Osteoblast (primary cell): ENCODE measurements at regions not wholly inside any gene's neighbourhood (a gene's known extent, or its start where the extent isn't known, plus 50 kb on each side); places are given as distances from the start of the nearest gene placed in this dataset.
A peak's percentile ranks its signal among the peaks of the same experiment; 100 is the strongest.

ENCODE experiments used
- DNase-seq: peaks from one replicate; pipeline ENCODE4 v3.0.0; 2011; ENCODE audit warnings: low spot score, mixed read lengths; ENCODE audit not compliant: insufficient read length; ENCODE audit errors: missing footprints
- H2AFZ ChIP-seq: 2 replicates; pipeline ENCODE4 v1.6.0; 2011; ENCODE audit warnings: mild to moderate bottlenecking, low read length
- H3K27ac ChIP-seq: 2 replicates; pipeline ENCODE4 v1.5.1; 2011; ENCODE audit warnings: mild to moderate bottlenecking, low read depth, low read length, moderate library complexity
- H3K27me3 ChIP-seq: 2 replicates; pipeline ENCODE4 v1.6.0; 2012; ENCODE audit warnings: mild to moderate bottlenecking, control low read depth, inconsistent platforms, low read length, moderate library complexity; ENCODE audit not compliant: insufficient read depth
- H3K36me3 ChIP-seq: 2 replicates; pipeline ENCODE4 v1.5.1; 2011; ENCODE audit warnings: mild to moderate bottlenecking, low read length, control low read depth, moderate library complexity; ENCODE audit not compliant: insufficient read depth
- H3K4me1 ChIP-seq: 2 replicates; pipeline ENCODE4 v1.5.1; 2011; ENCODE audit warnings: mild to moderate bottlenecking, low read length, control low read depth, moderate library complexity; ENCODE audit not compliant: insufficient read depth
- H3K4me2 ChIP-seq: 2 replicates; pipeline ENCODE4 v1.6.0; 2011; ENCODE audit warnings: mild to moderate bottlenecking, low read length; ENCODE audit not compliant: insufficient read depth
- H3K4me3 ChIP-seq: fragments of 200-600 bp; sonication (generic); 3 replicates; pipeline ENCODE4 v1.5.1; 2012; ENCODE audit warnings: mild to moderate bottlenecking, low read length, inconsistent platforms; ENCODE audit not compliant: insufficient read depth
- H3K79me2 ChIP-seq: 2 replicates; pipeline ENCODE4 v1.6.0; 2012; ENCODE audit warnings: mild to moderate bottlenecking, low read length, control low read depth, inconsistent platforms; ENCODE audit not compliant: insufficient read depth
- H3K9me3 ChIP-seq: 2 replicates; pipeline ENCODE4 v1.5.1; 2011; ENCODE audit warnings: low read depth, low read length, control low read depth
- H4K20me1 ChIP-seq: 2 replicates; pipeline ENCODE4 v1.6.0; 2012; ENCODE audit warnings: mild to moderate bottlenecking, low read length, control low read depth; ENCODE audit not compliant: insufficient read depth
- TF ChIP-seq, protein P1 (sequence below): IDR thresholded peaks from 2 replicates; pipeline ENCODE4 v1.5.1; 2011; ENCODE audit warnings: mild to moderate bottlenecking, low read depth, low read length, moderate library complexity; ENCODE audit errors: extremely low read depth

- Histone ChIP-seq H3K36me3 (no peaks in the 10 kb centered on the region), H4K20me1 (no peaks in the 10 kb centered on the region), H3K4me2 (no peak overlapping the region), H3K4me1 (peaks cover 23% of the 10 kb centered on the region), H3K27me3 (no peaks in the 10 kb centered on the region), H2AFZ (peak overlapping the region; percentile 39), H3K4me3 (no peak overlapping the region), H3K79me2 (no peaks in the 10 kb centered on the region), H3K27ac (peak overlapping the region; percentile 24), H3K9me3 (no peaks in the 10 kb centered on the region)
- no peak for DNase-seq
- TF ChIP-seq, protein P1, sequence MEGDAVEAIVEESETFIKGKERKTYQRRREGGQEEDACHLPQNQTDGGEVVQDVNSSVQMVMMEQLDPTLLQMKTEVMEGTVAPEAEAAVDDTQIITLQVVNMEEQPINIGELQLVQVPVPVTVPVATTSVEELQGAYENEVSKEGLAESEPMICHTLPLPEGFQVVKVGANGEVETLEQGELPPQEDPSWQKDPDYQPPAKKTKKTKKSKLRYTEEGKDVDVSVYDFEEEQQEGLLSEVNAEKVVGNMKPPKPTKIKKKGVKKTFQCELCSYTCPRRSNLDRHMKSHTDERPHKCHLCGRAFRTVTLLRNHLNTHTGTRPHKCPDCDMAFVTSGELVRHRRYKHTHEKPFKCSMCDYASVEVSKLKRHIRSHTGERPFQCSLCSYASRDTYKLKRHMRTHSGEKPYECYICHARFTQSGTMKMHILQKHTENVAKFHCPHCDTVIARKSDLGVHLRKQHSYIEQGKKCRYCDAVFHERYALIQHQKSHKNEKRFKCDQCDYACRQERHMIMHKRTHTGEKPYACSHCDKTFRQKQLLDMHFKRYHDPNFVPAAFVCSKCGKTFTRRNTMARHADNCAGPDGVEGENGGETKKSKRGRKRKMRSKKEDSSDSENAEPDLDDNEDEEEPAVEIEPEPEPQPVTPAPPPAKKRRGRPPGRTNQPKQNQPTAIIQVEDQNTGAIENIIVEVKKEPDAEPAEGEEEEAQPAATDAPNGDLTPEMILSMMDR, result no peak
Measured at GRCh38 chr3:71987828-71988227, 202.9 kb upstream of the PROK2 start.

DNA sequence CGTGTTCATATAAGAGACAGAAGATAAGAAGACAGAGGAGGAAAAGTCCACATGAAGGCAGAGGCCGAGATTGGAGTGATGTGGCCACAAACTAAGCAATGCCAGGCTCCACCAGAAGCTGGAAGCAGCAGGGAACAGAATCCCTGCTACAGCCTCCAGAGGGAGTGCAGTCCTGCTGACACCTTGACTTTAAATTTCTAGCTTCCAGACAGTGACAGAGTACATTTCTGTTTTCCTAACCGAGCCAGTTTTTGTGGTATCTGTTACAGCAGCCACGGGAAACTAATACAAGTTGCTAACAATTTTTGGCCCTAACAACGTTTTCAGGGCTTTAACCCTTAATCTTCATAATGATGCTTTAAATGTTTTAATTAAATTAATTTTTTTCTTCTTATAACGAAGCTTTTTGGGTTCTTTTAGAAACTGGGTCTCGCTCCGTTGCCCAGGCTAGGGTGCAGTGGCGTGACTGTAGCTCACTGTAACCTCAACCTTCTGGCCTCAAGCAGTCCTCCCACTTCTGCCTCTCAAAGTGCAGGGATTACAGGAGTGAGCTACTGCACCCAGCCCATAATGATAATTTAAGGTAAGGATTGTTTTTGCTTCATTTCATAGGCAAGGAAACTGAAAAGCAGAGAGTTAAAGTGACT is 202.3 kb upstream of the PROK2 start:
- Histone ChIP-seq H2AFZ (no peak overlapping the region), H3K27ac (peak overlapping the region; percentile 24), H3K4me1 (peaks cover 28% of the 10 kb centered on the region), H3K9me3 (no peaks in the 10 kb centered on the region), H3K4me3 (no peak overlapping the region), H3K4me2 (no peak overlapping the region), H4K20me1 (no peaks in the 10 kb centered on the region), H3K79me2 (no peaks in the 10 kb centered on the region), H3K27me3 (no peaks in the 10 kb centered on the region), H3K36me3 (no peaks in the 10 kb centered on the region)
- no peak for DNase-seq
- TF ChIP-seq, protein P1, result peak; percentile 64

DNA sequence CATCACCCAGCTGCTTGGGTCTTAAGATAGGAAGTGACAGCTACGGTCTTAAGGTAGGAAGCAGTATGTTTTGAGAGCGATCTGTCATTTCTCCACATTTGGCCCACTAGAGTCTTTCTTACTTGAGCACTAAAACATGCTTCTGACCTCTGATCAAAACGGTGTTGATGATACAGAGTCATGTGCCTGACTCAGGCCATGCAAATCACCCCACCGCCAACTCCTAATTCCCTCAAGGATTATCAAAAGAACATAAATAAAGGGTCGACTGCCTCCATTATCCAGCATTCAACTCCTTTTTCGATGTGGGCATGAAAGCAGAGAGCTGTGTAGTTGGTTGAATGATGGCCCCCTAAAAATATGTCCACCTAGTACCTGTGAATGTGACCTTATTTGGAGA is 201.7 kb upstream of the PROK2 start:
- H3K9me3 ChIP-seq, result no peaks in the 10 kb centered on the region
- no peaks in the 10 kb centered on the region for H4K20me1 ChIP-seq
- peaks cover 30% of the 10 kb centered on the region for H3K4me1 ChIP-seq
- no peaks in the 10 kb centered on the region for H3K36me3 ChIP-seq
- no peaks in the 10 kb centered on the region for H3K79me2 ChIP-seq
- no peak overlapping the region for H3K4me3 ChIP-seq
- no peaks in the 10 kb centered on the region for H3K27me3 ChIP-seq
- H3K4me2 ChIP-seq, result no peak overlapping the region
- TF ChIP-seq, protein P1, result no peak
- no peak for DNase-seq
- no peak overlapping the region for H2AFZ ChIP-seq
- no peak overlapping the region for H3K27ac ChIP-seq

DNA sequence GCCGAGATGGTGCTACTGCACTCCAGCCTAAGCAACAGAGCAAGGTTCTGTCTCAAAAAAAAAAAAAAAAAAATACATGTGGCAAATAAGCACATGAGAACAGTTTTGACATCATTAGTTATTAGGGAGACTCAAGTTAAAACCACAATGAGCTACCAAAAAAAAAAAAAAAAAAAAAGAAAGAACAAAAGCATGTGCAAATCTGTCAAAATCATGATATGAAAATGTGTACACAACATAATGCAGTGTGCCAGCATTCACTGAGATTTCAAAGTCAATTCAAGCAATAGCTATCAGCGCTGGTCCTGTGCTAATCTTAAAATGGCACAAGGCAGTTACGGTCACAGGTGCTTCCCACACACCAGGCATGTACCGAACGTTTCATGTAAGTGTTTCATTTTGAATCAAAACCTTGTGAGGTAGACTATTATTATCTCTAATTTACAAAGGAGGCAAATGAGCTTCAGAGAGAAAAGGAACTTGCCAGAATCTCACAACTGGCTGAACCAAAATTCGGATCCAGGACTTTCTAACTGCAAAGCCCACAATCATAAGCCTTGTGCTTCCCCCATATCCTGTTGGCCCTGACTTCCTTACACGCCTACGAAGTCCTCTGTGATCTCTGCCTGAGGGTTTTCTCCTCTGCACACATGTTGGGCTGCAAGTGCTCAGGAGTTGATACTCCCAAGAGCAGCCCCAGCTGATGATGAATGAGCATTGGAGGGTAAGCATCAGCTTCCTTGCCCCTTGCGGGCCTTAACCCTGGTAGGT is 200.1 kb upstream of the PROK2 start:
- no peaks in the 10 kb centered on the region for H3K27me3 ChIP-seq
- no peak overlapping the region for H3K4me3 ChIP-seq
- H2AFZ ChIP-seq, result no peak overlapping the region
- H4K20me1 ChIP-seq, result no peaks in the 10 kb centered on the region
- H3K36me3 ChIP-seq, result no peaks in the 10 kb centered on the region
- H3K79me2 ChIP-seq, result no peaks in the 10 kb centered on the region
- no peak for DNase-seq
- H3K27ac ChIP-seq, result no peak overlapping the region
- H3K9me3 ChIP-seq, result no peaks in the 10 kb centered on the region
- TF ChIP-seq, protein P1, result no peak
- H3K4me2 ChIP-seq, result no peak overlapping the region
- H3K4me1 ChIP-seq, result peaks cover 30% of the 10 kb centered on the region
